Right lobe of liver (tissue), 6 donors: ENCODE measurements at regions not wholly inside any gene's neighbourhood (a gene's known extent, or its start where the extent isn't known, plus 50 kb on each side); places are given as distances from the start of the nearest gene placed in this dataset.
A peak's percentile ranks its signal among the peaks of the same experiment; 100 is the strongest.

ENCODE experiments used
- ATAC-seq, 4 donors: fragments of 200-7000 bp; cut with Tn5 transposase; one replicate each; pipeline ENCODE4 v1.9.1; 2020; ENCODE audit warnings: mild to moderate bottlenecking in 4 of 4, moderate library complexity in 4 of 4
- DNase-seq, 3 donors: peaks; one replicate each; pipeline ENCODE4 v3.0.0-alpha.2; 2020
- H3K27ac ChIP-seq, 3 donors: fragments of 200-600 bp; one replicate each; pipeline ENCODE4 v1.8.0; 2022
- H3K27me3 ChIP-seq, 2 donors: fragments of 200-600 bp; one replicate each; pipeline ENCODE4 v1.8.0; 2022
- H3K36me3 ChIP-seq, 4 donors: fragments of 200-600 bp; sonication (generic) in 1 of 4; one replicate each; pipeline versions ENCODE4 v1.5.1 to v1.8.0; 2017 to 2022; ENCODE audit warnings: control low read depth in 1 of 4
- H3K4me1 ChIP-seq, 4 donors: fragments of 200-600 bp; sonication (generic) in 1 of 4; one replicate each; pipeline versions ENCODE4 v1.5.1 to v1.8.0; 2017 to 2022; ENCODE audit warnings: control low read depth in 1 of 4
- H3K4me3 ChIP-seq, 3 donors: fragments of 200-600 bp; one replicate each; pipeline ENCODE4 v1.8.0; 2022
- H3K9me3 ChIP-seq, 4 donors: fragments of 200-600 bp; sonication (generic) in 1 of 4; one replicate each; pipeline versions ENCODE4 v1.5.1 to v1.8.0; 2017 to 2022; ENCODE audit warnings: control low read depth in 1 of 4
- CTCF ChIP-seq, 4 donors: fragments of 200-600 bp in 3 of 4; fragments of 450-650 bp in 1 of 4; IDR thresholded peaks; one replicate each; pipeline versions ENCODE4 v1.5.1 to v1.8.0; 2016 to 2022; ENCODE audit warnings: antibody characterized with exemption in 4 of 4, mild to moderate bottlenecking in 2 of 4
- POLR2A ChIP-seq: fragments of 450-650 bp; IDR thresholded peaks from one replicate; pipeline ENCODE4 v1.6.1; 2017; ENCODE audit warnings: antibody characterized with exemption, mild to moderate bottlenecking
- WGBS: methylation state at CpG from one replicate; pipeline ENCODE4 v1.1.6; 2018; ENCODE audit warnings: low coverage, low lambda C conversion rate; ENCODE audit not compliant: insufficient coverage; ENCODE audit errors: missing lambda C conversion rate; 5-methylcytosine and 5-hydroxymethylcytosine counted together
- intact Hi-C, 2 donors: fragments of 100-400 bp; cut with DNase I; formaldehyde crosslinking; loops; one replicate each; pipeline versions ENCODE4 v1.11.2 to v1.14.1; 2022
- donor health status: DM: no; HTN: yes; CAD: no.
- donor health status: DM: no; HTN: no; CAD: no.
- donor health status: DM: no; HTN: no; CAD: no.
- donor health status: DM: no; HTN: yes; CAD: no.
- donor health status: DM: no; HTN: yes; CAD: no.

- DNase-seq (no peak), ATAC-seq (no peak)
- Histone ChIP-seq H3K4me1 (peaks cover 0 to 3% (median 0%) of the 10 kb centered on the region in 4 donors), H3K27ac (no peak overlapping the region), H3K36me3 (no peaks in the 10 kb centered on the region), H3K9me3 (no peaks in the 10 kb centered on the region), H3K4me3 (no peak overlapping the region), H3K27me3 (no peaks in the 10 kb centered on the region)
- intact Hi-C loops, result no loop called here
- TF ChIP-seq CTCF (IDR thresholded peaks at IDR 0.05) (no peak), POLR2A (no peak)
- 56% methylated on average over 7 of the region's 7 CpGs for WGBS
These were observed 198.9 kb upstream of the SASH1 start for GRCh38 chr6:148143771-148144170.

DNA sequence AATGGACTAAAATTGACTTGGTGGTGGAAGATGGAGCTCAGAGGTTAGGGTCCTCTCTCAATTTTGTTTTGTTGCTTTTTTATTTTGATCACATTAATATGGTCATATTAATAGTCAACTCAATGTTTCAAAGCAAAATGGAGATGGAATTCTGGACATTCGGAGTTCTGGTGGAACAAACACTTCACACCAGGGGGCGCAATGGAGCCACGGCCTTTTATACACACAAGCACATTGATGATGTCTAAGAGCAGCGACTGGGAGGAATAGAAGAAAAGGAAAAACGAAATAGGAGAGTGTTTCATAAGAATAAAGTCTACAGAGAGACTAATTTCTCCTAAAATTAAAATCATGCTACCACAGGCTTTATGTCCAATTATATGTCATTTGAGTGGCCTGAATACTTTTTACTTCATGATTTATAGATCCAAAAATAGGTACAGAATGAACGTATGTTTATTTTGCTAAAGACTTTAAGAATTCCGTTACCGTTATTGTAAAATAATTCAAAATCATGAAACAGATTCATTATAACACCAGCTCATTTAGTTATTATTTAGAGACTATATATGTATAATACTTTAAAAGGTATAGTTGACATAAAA, 197.6 kb upstream of the SASH1 start:
- WGBS, result 28% methylated on average over 8 of the region's 8 CpGs
- ATAC-seq (peak; percentile 72 to 81 (median 77)), DNase-seq (peak; percentile 62 to 67 (median 63))
- Histone ChIP-seq H3K27me3 (no peaks in the 10 kb centered on the region), H3K36me3 (no peaks in the 10 kb centered on the region), H3K27ac (no peak overlapping the region), H3K4me3 (no peak overlapping the region), H3K9me3 (no peaks in the 10 kb centered on the region), H3K4me1 (peaks cover 0 to 3% (median 0%) of the 10 kb centered on the region in 4 donors)
- intact Hi-C loops, result no loop called here
- TF ChIP-seq CTCF (IDR thresholded peaks at IDR 0.05) (peak; percentile 61 to 81 (median 76)), POLR2A (no peak)

- Histone ChIP-seq H3K9me3 (no peaks in the 10 kb centered on the region), H3K27me3 (no peaks in the 10 kb centered on the region), H3K36me3 (no peaks in the 10 kb centered on the region), H3K4me3 (no peak overlapping the region), H3K27ac (no peak overlapping the region), H3K4me1 (peaks cover 0 to 3% (median 0%) of the 10 kb centered on the region in 4 donors)
- DNase-seq, result no peak
- intact Hi-C loops, result no loop called here
- ATAC-seq, result peak in 1 of 4 donors; percentile 45
- WGBS, result 62% methylated on average over 12 of the region's 12 CpGs
- TF ChIP-seq POLR2A (no peak), CTCF (IDR thresholded peaks at IDR 0.05) (no peak)
These were observed 195.7 kb upstream of the SASH1 start for GRCh38 chr6:148146717-148147462.

DNA sequence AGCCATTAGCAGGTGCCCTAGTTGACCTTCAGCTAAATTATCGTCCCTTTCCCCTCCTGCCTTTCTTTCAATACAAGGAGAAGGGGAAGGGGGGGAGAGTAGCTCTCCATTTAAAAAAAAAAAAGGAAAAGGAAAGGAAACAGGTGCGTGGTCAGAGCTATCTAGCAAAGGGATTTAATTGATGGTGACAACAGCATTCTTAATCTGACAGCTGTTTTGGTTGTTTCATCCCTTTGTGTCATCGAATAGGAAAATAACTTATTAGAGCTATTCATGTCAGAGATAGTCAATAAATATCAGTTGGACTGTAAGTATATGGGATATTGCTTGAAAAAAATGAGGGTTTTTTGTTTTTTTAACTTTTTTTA, 195.2 kb upstream of the SASH1 start:
- no peaks in the 10 kb centered on the region for H3K27me3 ChIP-seq
- no peaks in the 10 kb centered on the region for H3K9me3 ChIP-seq
- H3K27ac ChIP-seq, result no peak overlapping the region
- H3K4me1 ChIP-seq, result peaks cover 0 to 3% (median 0%) of the 10 kb centered on the region in 4 donors
- H3K36me3 ChIP-seq, result no peaks in the 10 kb centered on the region
- H3K4me3 ChIP-seq, result no peak overlapping the region
- intact Hi-C loops, result no loop called here
- TF ChIP-seq CTCF (IDR thresholded peaks at IDR 0.05) (no peak), POLR2A (no peak)
- ATAC-seq (no peak), DNase-seq (no peak)
- WGBS, result 51% methylated on average over 3 of the region's 3 CpGs
